ENCODE measurements at regions not wholly inside any gene's neighbourhood (a gene's known extent, or its start where the extent isn't known, plus 50 kb on each side); places are given as distances from the start of the nearest gene placed in this dataset.

DNA sequence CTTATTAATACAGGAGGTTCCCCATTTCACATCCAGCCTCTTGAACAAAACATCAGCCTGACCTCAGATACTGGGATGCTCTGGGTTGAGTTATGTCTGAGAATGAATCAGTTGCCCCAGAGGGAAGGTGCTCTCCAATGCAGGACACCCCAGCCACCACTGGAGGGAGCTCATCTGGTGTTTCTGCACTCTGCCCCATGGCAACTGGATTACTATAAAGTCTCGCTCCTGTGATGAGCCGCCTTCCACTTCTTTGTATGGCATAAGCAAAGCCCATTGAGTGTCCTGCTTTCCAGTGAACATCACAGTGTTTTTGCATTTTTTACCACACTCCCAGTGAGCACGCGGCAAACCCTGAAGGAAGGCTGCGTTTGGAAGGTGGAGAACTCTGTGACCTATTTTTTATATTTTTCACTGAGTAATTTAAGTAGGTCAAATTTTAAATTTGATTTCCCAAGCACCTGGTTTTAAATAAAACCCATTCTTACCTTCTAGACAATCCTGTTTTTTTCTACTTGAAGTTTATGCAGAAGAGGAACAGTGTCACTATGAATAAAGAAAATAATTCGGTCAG, 176.9 kb upstream of the WWC1 start:
- H3K4me3 ChIP-seq (ENCODE audit: low read depth, low read length) = no peak overlapping the region
- in situ Hi-C loops (cut with HindIII; ENCODE audit: low sequenced_read_pairs) = no loop called here
- TF ChIP-seq, protein P1, sequence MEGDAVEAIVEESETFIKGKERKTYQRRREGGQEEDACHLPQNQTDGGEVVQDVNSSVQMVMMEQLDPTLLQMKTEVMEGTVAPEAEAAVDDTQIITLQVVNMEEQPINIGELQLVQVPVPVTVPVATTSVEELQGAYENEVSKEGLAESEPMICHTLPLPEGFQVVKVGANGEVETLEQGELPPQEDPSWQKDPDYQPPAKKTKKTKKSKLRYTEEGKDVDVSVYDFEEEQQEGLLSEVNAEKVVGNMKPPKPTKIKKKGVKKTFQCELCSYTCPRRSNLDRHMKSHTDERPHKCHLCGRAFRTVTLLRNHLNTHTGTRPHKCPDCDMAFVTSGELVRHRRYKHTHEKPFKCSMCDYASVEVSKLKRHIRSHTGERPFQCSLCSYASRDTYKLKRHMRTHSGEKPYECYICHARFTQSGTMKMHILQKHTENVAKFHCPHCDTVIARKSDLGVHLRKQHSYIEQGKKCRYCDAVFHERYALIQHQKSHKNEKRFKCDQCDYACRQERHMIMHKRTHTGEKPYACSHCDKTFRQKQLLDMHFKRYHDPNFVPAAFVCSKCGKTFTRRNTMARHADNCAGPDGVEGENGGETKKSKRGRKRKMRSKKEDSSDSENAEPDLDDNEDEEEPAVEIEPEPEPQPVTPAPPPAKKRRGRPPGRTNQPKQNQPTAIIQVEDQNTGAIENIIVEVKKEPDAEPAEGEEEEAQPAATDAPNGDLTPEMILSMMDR (IDR thresholded peaks at IDR 0.05; ENCODE audit: low read depth, low read length, missing control alignments) = peak; percentile 83
- no peak for DNase-seq (ENCODE audit: low read depth)

DNA sequence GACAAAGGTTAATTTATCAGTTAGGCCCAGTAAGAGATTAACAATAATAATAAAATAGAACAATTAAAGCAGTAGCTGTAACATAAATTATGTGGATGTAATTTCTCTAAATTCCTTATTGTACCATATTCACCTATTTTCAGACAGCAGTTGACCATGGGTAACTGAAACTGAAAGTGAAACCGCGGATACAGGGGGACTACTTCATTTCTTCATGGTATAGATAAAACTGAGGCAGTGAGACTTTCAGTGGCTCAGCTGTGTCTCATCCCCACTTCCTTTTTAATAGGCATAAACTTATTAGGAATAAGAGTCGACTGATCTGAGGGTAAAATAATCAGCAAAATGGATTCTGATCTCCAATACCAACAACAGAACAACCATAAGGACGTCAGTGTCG, 174.0 kb upstream of the WWC1 start:
- in situ Hi-C loops (cut with HindIII; ENCODE audit: low sequenced_read_pairs) = no loop called here
- H3K4me3 ChIP-seq (ENCODE audit: low read depth, low read length) = no peak overlapping the region
- TF ChIP-seq, protein P1 (IDR thresholded peaks at IDR 0.05; ENCODE audit: low read depth, low read length, missing control alignments) = no peak
- DNase-seq (ENCODE audit: low read depth) = no peak

DNA sequence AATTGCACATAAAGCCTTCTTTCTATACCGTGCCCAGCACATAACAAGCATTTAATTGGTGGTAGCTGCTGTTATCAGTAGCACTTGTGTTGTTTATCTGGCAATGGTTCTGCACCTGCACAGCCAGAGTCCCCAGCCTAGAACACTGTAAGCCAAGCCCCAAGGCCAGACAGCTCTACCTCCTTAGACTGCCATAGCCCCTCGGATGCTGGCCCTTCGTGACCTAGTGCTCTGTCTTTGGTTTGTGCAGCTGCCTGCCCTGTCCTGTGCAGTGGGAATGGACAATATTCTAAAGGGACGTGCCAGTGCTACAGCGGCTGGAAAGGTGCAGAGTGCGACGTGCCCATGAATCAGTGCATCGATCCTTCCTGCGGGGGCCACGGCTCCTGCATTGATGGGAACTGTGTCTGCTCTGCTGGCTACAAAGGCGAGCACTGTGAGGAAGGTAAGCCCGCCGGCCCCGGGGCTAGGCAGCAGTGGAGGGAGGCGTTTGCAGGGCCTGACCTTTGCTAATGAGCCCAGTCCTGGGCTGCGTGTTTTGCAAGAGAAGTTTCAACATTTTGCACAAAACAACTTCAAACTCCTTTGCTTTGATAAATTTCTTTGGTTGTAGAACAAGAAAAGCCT, 173.3 kb upstream of the WWC1 start:
- H3K4me3 ChIP-seq (ENCODE audit: low read depth, low read length) = no peak overlapping the region
- TF ChIP-seq, protein P1 (IDR thresholded peaks at IDR 0.05; ENCODE audit: low read depth, low read length, missing control alignments) = no peak
- DNase-seq (ENCODE audit: low read depth) = no peak
- in situ Hi-C loops (cut with HindIII; ENCODE audit: low sequenced_read_pairs) = no loop called here

DNA sequence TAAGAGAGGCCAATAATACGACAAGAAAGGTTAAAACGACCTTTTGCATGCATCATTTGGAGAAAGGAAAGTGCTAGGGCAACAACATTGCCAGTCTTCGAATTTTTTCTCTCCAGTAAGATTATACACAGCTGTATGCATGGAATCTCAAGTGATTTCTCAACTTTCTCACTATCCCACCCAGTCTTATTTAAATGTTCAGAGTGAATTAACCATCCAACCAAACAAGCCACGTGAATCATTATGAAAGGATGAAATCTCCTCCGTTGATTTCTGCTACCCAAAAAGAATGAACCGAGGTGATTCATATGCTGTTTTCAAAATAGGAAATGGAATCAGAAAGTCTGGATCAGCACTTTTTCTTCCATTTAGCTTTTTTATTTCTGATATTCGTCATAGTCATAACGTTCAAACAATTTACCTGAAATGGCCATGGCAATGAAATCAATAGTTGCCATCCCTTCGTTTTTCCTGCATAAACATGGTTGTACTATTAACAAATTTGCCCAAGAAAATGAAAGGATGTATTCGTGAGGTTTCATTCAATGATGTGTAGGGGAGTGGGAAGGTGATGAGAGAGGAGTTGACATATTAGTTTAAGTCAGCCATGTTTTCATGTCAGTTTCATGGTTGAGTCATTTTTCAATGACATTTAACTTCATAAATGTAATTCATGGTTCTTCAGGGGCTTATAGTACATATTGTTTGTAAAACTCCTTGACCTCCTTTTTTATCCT, 170.9 kb upstream of the WWC1 start:
- TF ChIP-seq, protein P1 (IDR thresholded peaks at IDR 0.05; ENCODE audit: low read depth, low read length, missing control alignments) = no peak
- no peak overlapping the region for H3K4me3 ChIP-seq (ENCODE audit: low read depth, low read length)
- in situ Hi-C loops (cut with HindIII; ENCODE audit: low sequenced_read_pairs) = no loop called here
- DNase-seq (ENCODE audit: low read depth) = no peak

DNA sequence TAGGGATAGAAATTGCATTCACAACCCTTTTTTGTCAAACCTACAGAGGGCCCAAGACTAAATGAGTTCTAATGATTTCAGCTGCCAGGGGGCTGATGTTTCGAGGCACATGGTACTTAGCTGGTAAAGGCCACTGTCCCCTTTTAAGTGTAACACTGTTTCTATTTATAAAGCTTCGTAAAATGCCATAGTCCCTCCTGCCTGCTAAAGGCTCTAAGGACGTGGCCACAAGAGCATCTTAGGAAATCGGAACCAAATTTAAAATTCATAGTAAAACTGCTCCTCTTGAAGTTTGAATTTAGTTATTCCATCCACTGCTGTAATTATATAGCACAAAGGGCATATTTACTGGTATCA, 170.3 kb upstream of the WWC1 start:
- TF ChIP-seq, protein P1 (IDR thresholded peaks at IDR 0.05; ENCODE audit: low read depth, low read length, missing control alignments) = no peak
- DNase-seq (ENCODE audit: low read depth) = no peak
- H3K4me3 ChIP-seq (ENCODE audit: low read depth, low read length) = no peak overlapping the region
- in situ Hi-C loops (cut with HindIII; ENCODE audit: low sequenced_read_pairs) = no loop called here

DNA sequence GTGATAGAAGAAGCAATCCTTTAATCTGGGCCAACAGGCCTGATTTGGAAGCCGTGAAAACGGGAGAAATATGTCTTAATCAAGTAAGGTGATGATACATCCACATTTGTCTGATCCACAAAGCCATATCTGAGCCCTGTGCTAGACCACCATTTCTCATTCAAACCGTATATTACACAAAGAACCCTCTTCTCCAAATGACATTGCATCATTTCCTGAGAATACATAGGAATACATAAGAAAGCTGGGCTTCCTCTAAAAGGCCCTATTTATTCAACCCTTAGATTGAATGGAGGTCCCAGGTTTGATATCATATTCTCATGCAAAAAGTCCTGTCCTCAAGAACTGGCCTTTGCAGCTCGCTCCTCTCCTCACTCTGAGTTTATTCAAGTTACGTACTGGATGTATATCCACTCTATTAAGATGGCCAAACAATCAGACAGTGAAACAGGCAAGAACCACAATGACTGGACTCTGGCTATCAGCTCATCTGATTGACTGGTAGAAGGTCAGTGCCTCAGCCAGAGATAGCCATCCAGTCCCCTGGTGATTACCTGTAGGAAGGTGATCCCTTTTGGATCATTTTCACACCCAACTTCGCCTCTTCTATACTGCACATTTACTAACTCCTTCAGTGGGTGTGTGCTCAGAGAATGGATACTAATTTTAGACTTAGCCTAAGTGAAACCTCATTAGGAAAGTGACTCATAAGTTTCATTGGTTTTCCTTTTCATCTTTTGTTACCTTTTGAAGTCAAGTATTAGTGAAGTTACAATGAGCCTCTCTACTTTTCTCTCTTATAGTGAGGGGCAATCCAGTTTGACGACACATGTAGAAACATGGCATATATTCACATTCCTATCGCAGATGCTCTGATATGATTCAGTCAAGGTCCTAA, 167.6 kb upstream of the WWC1 start:
- H3K4me3 ChIP-seq (ENCODE audit: low read depth, low read length) = no peak overlapping the region
- no peak for DNase-seq (ENCODE audit: low read depth)
- TF ChIP-seq, protein P1 (IDR thresholded peaks at IDR 0.05; ENCODE audit: low read depth, low read length, missing control alignments) = no peak
- in situ Hi-C loops (cut with HindIII; ENCODE audit: low sequenced_read_pairs) = no loop called here

Data from astrocyte of the cerebellum (primary cell).